K562 (cell line): ENCODE measurements at regions not wholly inside any gene's neighbourhood (a gene's known extent, or its start where the extent isn't known, plus 50 kb on each side); places are given as distances from the start of the nearest gene placed in this dataset.

ENCODE experiments used
- ATAC-seq: fragments of 200-7000 bp; cut with Tn5 transposase; 3 replicates; pipeline ENCODE4 v1.9.1; 2020; ENCODE audit warnings: moderate library complexity
- BruUV-seq: library from RNA; stranded (reverse); fragments of 400-500 nt; replicated peaks from 2 replicates; lab custom pipeline; 2021; lab: Mats Ljungman, UMichigan
- CTCF ChIA-PET: fragments of 300-600 bp; formaldehyde crosslinking; extraction: SDS; loops from one replicate; lab custom pipeline; 2021; ENCODE audit warnings: low intra/inter-chr PET ratio; lab: Yijun Ruan, JAX
- POLR2A ChIA-PET: fragments of 300-600, 350-650 bp; sonication (Branson Sonifier 250); formaldehyde crosslinking; extraction: SDS; loops from one replicate; lab custom pipeline; 2021; ENCODE audit warnings: antibody characterized with exemption, inconsistent platforms; lab: Yijun Ruan, JAX
- DNase-seq, 4 experiments: peaks; one replicate each; pipeline versions ENCODE4 v3.0.0 to v3.0.0-alpha.2; 2011 to 2018; ENCODE audit warnings: low spot score in 3 of 4, mixed read lengths in 3 of 4; ENCODE audit errors: extremely low read depth in 1 of 4
- FAIRE-seq: peaks from 2 replicates; lab custom pipeline; 2011; peaks lifted over from hg19 to GRCh38; lab: Jason Lieb, UNC
- H2AFZ ChIP-seq: 2 replicates; pipeline ENCODE4 v1.6.0; 2011; ENCODE audit warnings: low read depth, low read length, control low read depth, inconsistent platforms
- H3K27ac ChIP-seq: fragments of 200-600 bp; 3 replicates; pipeline ENCODE4 v1.8.0; 2011; ENCODE audit warnings: low read depth, mild to moderate bottlenecking, control low read depth, inconsistent platforms, low read length, moderate library complexity, mixed read lengths; ENCODE audit errors: extremely low read depth
- H3K27me3 ChIP-seq, 2 experiments: fragments of 300-600 bp in 1 of 2; 2 replicates in 1 of 2; 3 replicates in 1 of 2; pipeline versions ENCODE4 v1.6.0 to v1.8.0; 2011; ENCODE audit warnings: inconsistent platforms in 2 of 2, low read length in 2 of 2, mild to moderate bottlenecking in 1 of 2, mixed read lengths in 1 of 2, moderate library complexity in 1 of 2; ENCODE audit not compliant: control insufficient read depth in 2 of 2, insufficient read depth in 2 of 2
- H3K36me3 ChIP-seq: fragments of 300-600 bp; 3 replicates; pipeline ENCODE4 v1.8.0; 2011; ENCODE audit warnings: mild to moderate bottlenecking, low read length, inconsistent platforms; ENCODE audit not compliant: control insufficient read depth, insufficient read depth
- H3K4me1 ChIP-seq, 2 experiments: fragments of 200-600 bp in 1 of 2; replicated peaks in 1 of 2; 2 replicates in 1 of 2; 3 replicates in 1 of 2; pipeline versions ENCODE4 v1.5.1 to v1.8.0; 2011; ENCODE audit warnings: inconsistent platforms in 2 of 2, low read length in 2 of 2, mild to moderate bottlenecking in 1 of 2, mixed read lengths in 1 of 2, moderate library complexity in 1 of 2; ENCODE audit not compliant: control insufficient read depth in 2 of 2, insufficient read depth in 2 of 2
- H3K4me2 ChIP-seq: 2 replicates; pipeline ENCODE4 v1.6.1; 2011; ENCODE audit warnings: low read length, control low read depth, inconsistent platforms, mixed read lengths; ENCODE audit not compliant: insufficient read depth
- H3K4me3 ChIP-seq: fragments of 200-600 bp; sonication (generic), shearing (Covaris generic); 2 replicates; pipeline ENCODE4 v1.5.1; 2016; ENCODE audit warnings: control low read depth, inconsistent platforms
- H3K79me2 ChIP-seq: fragments of 200-600 bp; 3 replicates; pipeline ENCODE4 v1.8.0; 2011; ENCODE audit warnings: low read length, inconsistent platforms; ENCODE audit not compliant: control insufficient read depth, insufficient read depth
- H3K9ac ChIP-seq, 2 experiments: 2 replicates each; pipeline versions ENCODE4 v1.6.0 to v1.6.1; 2011; ENCODE audit warnings: low read depth in 2 of 2, low read length in 2 of 2, control low read depth in 1 of 2, inconsistent platforms in 1 of 2, mild to moderate bottlenecking in 1 of 2, mixed read lengths in 1 of 2; ENCODE audit not compliant: insufficient read depth in 1 of 2
- H3K9me1 ChIP-seq: one replicate; pipeline ENCODE4 v1.6.0; 2011; ENCODE audit warnings: inconsistent platforms, mild to moderate bottlenecking, low read length, moderate library complexity; ENCODE audit not compliant: control insufficient read depth, insufficient read depth
- H3K9me3 ChIP-seq: replicated peaks from 2 replicates; pipeline ENCODE4 v1.5.1; 2011; ENCODE audit warnings: low read depth, low read length, inconsistent platforms; ENCODE audit not compliant: control insufficient read depth, insufficient read depth
- H4K20me1 ChIP-seq: replicated peaks from 2 replicates; pipeline ENCODE4 v1.6.1; 2011; ENCODE audit warnings: low read length, inconsistent platforms, mixed read lengths; ENCODE audit not compliant: control insufficient read depth, insufficient read depth
- CBX1 ChIP-seq: sonication (generic); IDR thresholded peaks from 2 replicates; pipeline ENCODE4 v1.6.1; 2016; ENCODE audit warnings: antibody characterized with exemption, low read depth, mild to moderate bottlenecking
- CREB3 ChIP-seq: fragments of 450-650 bp; conservative IDR thresholded peaks from 2 replicates; pipeline ENCODE4 v1.6.1; 2016; ENCODE audit warnings: missing genetic modification characterization, low read depth, mild to moderate bottlenecking, missing compliant biosample characterization, moderate library complexity
- L3MBTL2 ChIP-seq: fragments of 450-650 bp; IDR thresholded peaks from 2 replicates; pipeline ENCODE4 v1.6.1; 2016; ENCODE audit warnings: mild to moderate bottlenecking, moderate library complexity
- MNT ChIP-seq, 2 experiments: fragments of 450-650 bp; conservative IDR thresholded peaks; 2 replicates each; pipeline ENCODE4 v1.6.1; 2017; ENCODE audit warnings: mild to moderate bottlenecking in 2 of 2, moderate library complexity in 2 of 2
- PBX2 ChIP-seq, 2 experiments: IDR thresholded peaks in 1 of 2; conservative IDR thresholded peaks in 1 of 2; 2 replicates each; pipeline ENCODE4 v1.6.1; 2016; ENCODE audit warnings: low read depth in 2 of 2, mild to moderate bottlenecking in 1 of 2, missing compliant biosample characterization in 1 of 2, missing genetic modification characterization in 1 of 2, moderate library complexity in 1 of 2
- POLR2H ChIP-seq: IDR thresholded peaks from 2 replicates; pipeline ENCODE4 v1.6.1; 2016; ENCODE audit warnings: missing genetic modification characterization, low read depth, mild to moderate bottlenecking, control low read depth, missing compliant biosample characterization, moderate library complexity
- SMC3 ChIP-seq: conservative IDR thresholded peaks from 2 replicates; pipeline ENCODE4 v1.6.1; 2011; ENCODE audit warnings: low read depth, low read length, improper control_type of control experiment; ENCODE audit not compliant: insufficient read depth
- TEAD2 ChIP-seq: fragments of 450-650 bp; IDR thresholded peaks from 2 replicates; pipeline ENCODE4 v1.6.1; 2016; ENCODE audit warnings: missing genetic modification characterization, control low read depth, missing compliant biosample characterization
- ZBTB33 ChIP-seq: sonication (generic); formaldehyde crosslinking; IDR thresholded peaks from 2 replicates; pipeline ENCODE4 v1.8.1; 2023; ENCODE audit warnings: mild to moderate bottlenecking, missing genetic modification reagents
- ZNF239 ChIP-seq: fragments of 250-450 bp; sonication (Bioruptor Pico); IDR thresholded peaks from 2 replicates; pipeline ENCODE4 v1.4.0; 2020; ENCODE audit warnings: mild to moderate bottlenecking
- ZNF639 ChIP-seq, 2 experiments: fragments of 200-800 bp in 1 of 2; sonication (Bioruptor generic) in 1 of 2; sonication (generic) in 1 of 2; formaldehyde crosslinking in 1 of 2; IDR thresholded peaks in 1 of 2; conservative IDR thresholded peaks in 1 of 2; 2 replicates each; pipeline versions ENCODE4 v1.5.0 to v1.6.1; 2016 to 2020; ENCODE audit warnings: missing compliant biosample characterization in 1 of 2, missing genetic modification characterization in 1 of 2, missing genetic modification reagents in 1 of 2
- WGBS: fragments of 100-300 bp; shearing (Covaris generic); methylation state at CpG from one replicate; pipeline ENCODE4 v1.1.6; 2016; ENCODE audit warnings: low coverage, mixed read lengths; ENCODE audit not compliant: insufficient coverage; ENCODE audit errors: missing lambda C conversion rate; 5-methylcytosine and 5-hydroxymethylcytosine counted together
- in situ Hi-C: fragments of 300-500 bp; cut with MboI; formaldehyde crosslinking; loops from 4 replicates; pipeline ENCODE4 v1.15.0; 2018; ENCODE audit warnings: inconsistent platforms, mixed read lengths
- intact Hi-C: fragments of 100-400 bp; cut with micrococcal nuclease; formaldehyde crosslinking; loops from 2 replicates; pipeline ENCODE4 v1.14.2; 2022

GRCh38 chr1:177368255-177368654 lies 197.5 kb downstream of the BRINP2 start (continued):
- TF ChIP-seq TEAD2 (tag): no peak
- TF ChIP-seq CBX1: no peak

GRCh38 chr1:177366091-177366490 lies 195.3 kb downstream of the BRINP2 start:
- in situ Hi-C loops (no loop called here), intact Hi-C loops (no loop called here)
- DNase-seq (no peak), ATAC-seq (no peak), FAIRE-seq (no peak)
- no peaks in the 10 kb centered on the region for H4K20me1 ChIP-seq
- no peaks in the 10 kb centered on the region for H3K27me3 ChIP-seq
- H3K4me1 ChIP-seq: no peaks in the 10 kb centered on the region
- 3% methylated on average over 2 of the region's 2 CpGs for WGBS
- ChIA-PET CTCF (no interaction called here), POLR2A (no interaction called here)
- H3K79me2 ChIP-seq: no peaks in the 10 kb centered on the region
- no peak overlapping the region for H3K4me3 ChIP-seq
- H3K9ac ChIP-seq: no peak overlapping the region
- no peak overlapping the region for H3K4me2 ChIP-seq
- H3K9me1 ChIP-seq: no peaks in the 10 kb centered on the region
- H3K9me3 ChIP-seq: no peaks in the 10 kb centered on the region; the same call in 1 of the 2 replicates
- H2AFZ ChIP-seq: no peak overlapping the region
- no peaks in the 10 kb centered on the region for H3K36me3 ChIP-seq
- H3K27ac ChIP-seq: no peak overlapping the region
- no TSS peak for BruUV-seq
- TF ChIP-seq CREB3 (tag) (no peak), ZNF239 (CRISPR knock-in tag) (no peak), ZNF639 (CRISPR knock-in tag; conservative IDR thresholded peaks at IDR 0.05 in 1 of 2, IDR thresholded peaks at IDR 0.05 in 1 of 2) (no peak), L3MBTL2 (no peak), SMC3 (no peak), ZBTB33 (CRISPR knock-in tag) (no peak), POLR2H (tag) (no peak), PBX2 (CRISPR knock-in tag; IDR thresholded peaks at IDR 0.05; ENCODE audit: low read depth) (no peak), PBX2 (tag; conservative IDR thresholded peaks at IDR 0.05; ENCODE audit: low read depth) (no peak), MNT (conservative IDR thresholded peaks at IDR 0.05) (no peak)
